CD14-positive monocyte (primary cell): ENCODE measurements at regions not wholly inside any gene's neighbourhood (a gene's known extent, or its start where the extent isn't known, plus 50 kb on each side); places are given as distances from the start of the nearest gene placed in this dataset.

ENCODE experiments used
- DNase-seq, 3 donors: peaks; one replicate each; pipeline ENCODE4 v3.0.0-alpha.2; 2011 to 2022
- H2AFZ ChIP-seq: 2 replicates; pipeline ENCODE4 v1.6.0; 2012; ENCODE audit warnings: mild to moderate bottlenecking, low read depth, low read length, inconsistent platforms; ENCODE audit not compliant: insufficient read depth, poor library complexity, severe bottlenecking
- H3K27ac ChIP-seq, 2 donors: 1 replicate in 1 of 2; 2 replicates in 1 of 2; pipeline ENCODE4 v1.5.1; 2012 to 2013; ENCODE audit warnings: low read length in 2 of 2, control low read depth in 1 of 2, inconsistent platforms in 1 of 2, low read depth in 1 of 2, mild to moderate bottlenecking in 1 of 2
- H3K27me3 ChIP-seq, 2 donors: one replicate each; pipeline versions ENCODE4 v1.6.0 to v1.6.1; 2011 to 2013; ENCODE audit warnings: low read length in 2 of 2; ENCODE audit not compliant: control insufficient read depth in 2 of 2, insufficient read depth in 2 of 2
- H3K36me3 ChIP-seq, 2 donors: replicated peaks in 1 of 2; 1 replicate in 1 of 2; 2 replicates in 1 of 2; pipeline versions ENCODE4 v1.5.1 to v1.6.1; 2012 to 2013; ENCODE audit warnings: low read length in 2 of 2, control low read depth in 1 of 2, inconsistent platforms in 1 of 2, mild to moderate bottlenecking in 1 of 2; ENCODE audit not compliant: insufficient read depth in 2 of 2, control insufficient read depth in 1 of 2
- H3K4me1 ChIP-seq, 2 donors: 1 replicate in 1 of 2; 2 replicates in 1 of 2; pipeline versions ENCODE4 v1.5.1 to v1.6.1; 2012 to 2013; ENCODE audit warnings: low read length in 2 of 2, control low read depth in 1 of 2, inconsistent platforms in 1 of 2, mild to moderate bottlenecking in 1 of 2, moderate library complexity in 1 of 2; ENCODE audit not compliant: insufficient read depth in 2 of 2, control insufficient read depth in 1 of 2
- H3K4me2 ChIP-seq: replicated peaks from 2 replicates; pipeline ENCODE3; 2012; ENCODE audit warnings: low read length, moderate library complexity, mild to moderate bottlenecking; ENCODE audit not compliant: poor library complexity, severe bottlenecking; ENCODE audit errors: extremely low read depth
- H3K4me3 ChIP-seq, 3 experiments: fragments of 200-600 bp in 1 of 3; sonication (generic) in 1 of 3; replicated peaks in 1 of 3; 1 replicate in 2 of 3; 2 replicates in 1 of 3; pipeline ENCODE4 v1.5.1; 2011 to 2013; ENCODE audit warnings: low read length in 3 of 3, mild to moderate bottlenecking in 3 of 3, control low read depth in 2 of 3, low read depth in 2 of 3, inconsistent platforms in 1 of 3, moderate library complexity in 1 of 3
- H3K79me2 ChIP-seq: 2 replicates; pipeline ENCODE4 v1.6.0; 2012; ENCODE audit warnings: mild to moderate bottlenecking, control low read depth, inconsistent platforms, low read length, moderate library complexity; ENCODE audit not compliant: insufficient read depth
- H3K9ac ChIP-seq: 2 replicates; pipeline ENCODE4 v1.6.0; 2017; ENCODE audit warnings: low read length, mild to moderate bottlenecking; ENCODE audit not compliant: insufficient read depth, poor library complexity, severe bottlenecking
- H3K9me3 ChIP-seq, 2 donors: replicated peaks in 1 of 2; 1 replicate in 1 of 2; 2 replicates in 1 of 2; pipeline versions ENCODE4 v1.5.1 to v1.6.1; 2012 to 2013; ENCODE audit warnings: low read length in 2 of 2, control low read depth in 1 of 2; ENCODE audit not compliant: control insufficient read depth in 1 of 2, insufficient read depth in 1 of 2
- H4K20me1 ChIP-seq: 2 replicates; pipeline ENCODE4 v1.6.0; 2012; ENCODE audit warnings: mild to moderate bottlenecking, low read length, control low read depth, moderate library complexity; ENCODE audit not compliant: insufficient read depth
- H3K27ac Mint-ChIP-seq, 7 donors: one replicate each; pipeline ENCODE4 v1.8.0; 2020; ENCODE audit warnings: mild to moderate bottlenecking in 7 of 7, mixed read lengths in 7 of 7, moderate library complexity in 6 of 7, inconsistent platforms in 2 of 7
- H3K27me3 Mint-ChIP-seq, 3 donors: one replicate each; pipeline ENCODE4 v1.8.0; 2021 to 2022; ENCODE audit warnings: low read depth in 3 of 3, mild to moderate bottlenecking in 3 of 3, mixed read lengths in 3 of 3, moderate library complexity in 3 of 3, inconsistent platforms in 1 of 3
- H3K36me3 Mint-ChIP-seq, 2 donors: one replicate each; pipeline ENCODE4 v1.8.0; 2020; ENCODE audit warnings: mixed read lengths in 2 of 2, inconsistent platforms in 1 of 2, mild to moderate bottlenecking in 1 of 2
- H3K4me1 Mint-ChIP-seq: one replicate; pipeline ENCODE4 v1.8.0; 2020; ENCODE audit warnings: mild to moderate bottlenecking, mixed read lengths
- H3K4me3 Mint-ChIP-seq, 2 donors: one replicate each; pipeline ENCODE4 v1.8.0; 2020; ENCODE audit warnings: mild to moderate bottlenecking in 2 of 2, mixed read lengths in 2 of 2, moderate library complexity in 1 of 2
- H3K9me3 Mint-ChIP-seq, 7 donors: one replicate each; pipeline ENCODE4 v1.8.0; 2020 to 2022; ENCODE audit warnings: mixed read lengths in 7 of 7, mild to moderate bottlenecking in 6 of 7, moderate library complexity in 6 of 7, inconsistent platforms in 2 of 7
- CTCF ChIP-seq: fragments of 200-600 bp; IDR thresholded peaks from one replicate; pipeline ENCODE4 v1.8.0; 2022; ENCODE audit warnings: antibody characterized with exemption, mild to moderate bottlenecking
- WGBS: methylation state at CpG from one replicate; pipeline ENCODE4 v1.1.5; 2013; ENCODE audit warnings: missing lambda C conversion rate; ENCODE audit not compliant: insufficient coverage; 5-methylcytosine and 5-hydroxymethylcytosine counted together
- intact Hi-C, 2 donors: fragments of 100-400 bp; cut with micrococcal nuclease; formaldehyde crosslinking; loops; one replicate each; pipeline versions ENCODE4 v1.15.0 to v1.15.1; 2023

GRCh38 chr5:28685794-28686193, 1647.4 kb upstream of the CDH9 start:
- Histone ChIP-seq H4K20me1 (no peaks in the 10 kb centered on the region), H3K4me2 (no peak overlapping the region), H3K4me1 (no peaks in the 10 kb centered on the region), H3K27me3 (no peaks in the 10 kb centered on the region), H3K79me2 (no peaks in the 10 kb centered on the region), H3K36me3 (no peaks in the 10 kb centered on the region), H3K27ac (no peak overlapping the region), H2AFZ (no peak overlapping the region), H3K9me3 (no peaks in the 10 kb centered on the region), H3K4me3 (no peak overlapping the region), H3K9ac (no peak overlapping the region)
- Mint-ChIP-seq H3K9me3 (peaks cover 0 to 9% (median 2%) of the 10 kb centered on the region in 7 donors), H3K27ac (no peak overlapping the region), H3K27me3 (no peaks in the 10 kb centered on the region), H3K4me1 (no peaks in the 10 kb centered on the region), H3K4me3 (no peak overlapping the region), H3K36me3 (no peaks in the 10 kb centered on the region)
- TF ChIP-seq CTCF: no peak
- intact Hi-C loops: no loop called here
- DNase-seq: no peak
- no CpG with 5 or more reads among the region's 6 CpGs for WGBS

- Mint-ChIP-seq H3K4me3 (no peak overlapping the region), H3K36me3 (no peaks in the 10 kb centered on the region), H3K27me3 (no peaks in the 10 kb centered on the region), H3K9me3 (peaks cover 0 to 7% (median 3%) of the 10 kb centered on the region in 7 donors), H3K27ac (no peak overlapping the region), H3K4me1 (no peaks in the 10 kb centered on the region)
- Histone ChIP-seq H3K36me3 (no peaks in the 10 kb centered on the region), H4K20me1 (no peaks in the 10 kb centered on the region), H3K9me3 (no peaks in the 10 kb centered on the region), H3K4me3 (no peak overlapping the region), H3K79me2 (no peaks in the 10 kb centered on the region), H3K9ac (no peak overlapping the region), H3K27me3 (no peaks in the 10 kb centered on the region), H3K27ac (no peak overlapping the region), H3K4me1 (no peaks in the 10 kb centered on the region), H3K4me2 (no peak overlapping the region), H2AFZ (no peak overlapping the region)
- no peak for DNase-seq
- no peak for TF ChIP-seq CTCF
- intact Hi-C loops: no loop called here
Observed at GRCh38 chr5:28678899-28679298, 1640.5 kb upstream of the CDH9 start.
